IMR-90 (cell line): ENCODE measurements at regions not wholly inside any gene's neighbourhood (a gene's known extent, or its start where the extent isn't known, plus 50 kb on each side); places are given as distances from the start of the nearest gene placed in this dataset.

Experiments used
- ATAC-seq: fragments of 200-7000 bp; cut with Tn5 transposase; 2 replicates; pipeline ENCODE4 v1.9.1; 2020; ENCODE audit warnings: low read depth, mild to moderate bottlenecking, moderate library complexity
- BruUV-seq: library from RNA; stranded (reverse); fragments of 400-500 nt; replicated peaks from 2 replicates; lab custom pipeline; 2021; lab: Mats Ljungman, UMichigan
- CTCF ChIA-PET: fragments of 300-600 bp; formaldehyde crosslinking; extraction: SDS; loops from one replicate; lab custom pipeline; 2021; ENCODE audit warnings: antibody characterized with exemption; lab: Yijun Ruan, JAX
- POLR2A ChIA-PET: fragments of 300-600 bp; sonication (Branson Sonifier 250); formaldehyde crosslinking; loops from one replicate; lab custom pipeline; 2022; ENCODE audit warnings: antibody characterized with exemption; ENCODE audit not compliant: unreplicated experiment; lab: Charles Lee
- DNase-seq: peaks from one replicate; pipeline ENCODE4 v3.0.0; 2013
- H2AFZ ChIP-seq: replicated peaks from 2 replicates; pipeline ENCODE3; 2013; ENCODE audit warnings: low read length, mild to moderate bottlenecking; ENCODE audit not compliant: poor library complexity
- H2AK5ac ChIP-seq: 2 replicates; pipeline ENCODE4 v1.6.1; 2013; ENCODE audit warnings: low read depth, low read length, inconsistent platforms
- H2AK9ac ChIP-seq: replicated peaks from 2 replicates; pipeline ENCODE3; 2013; ENCODE audit warnings: mild to moderate bottlenecking, low read depth, low read length, moderate library complexity; ENCODE audit not compliant: poor library complexity
- H2BK120ac ChIP-seq: 2 replicates; pipeline ENCODE4 v1.6.1; 2013; ENCODE audit warnings: low read depth, low read length, inconsistent platforms
- H2BK15ac ChIP-seq: 3 replicates; pipeline ENCODE4 v1.6.1; 2013; ENCODE audit warnings: low read depth, low read length, inconsistent platforms
- H2BK20ac ChIP-seq: 2 replicates; pipeline ENCODE4 v1.6.1; 2013; ENCODE audit warnings: low read depth, mild to moderate bottlenecking, inconsistent platforms, low read length, moderate library complexity
- H2BK5ac ChIP-seq: 2 replicates; pipeline ENCODE4 v1.6.1; 2013; ENCODE audit warnings: mild to moderate bottlenecking, low read depth, low read length, inconsistent platforms; ENCODE audit not compliant: poor library complexity, severe bottlenecking
- H3K14ac ChIP-seq: replicated peaks from 2 replicates; pipeline ENCODE4 v1.6.1; 2013; ENCODE audit warnings: low read depth, low read length, inconsistent platforms
- H3K18ac ChIP-seq: 2 replicates; pipeline ENCODE4 v1.6.1; 2013; ENCODE audit warnings: low read depth, low read length, control low read depth
- H3K23ac ChIP-seq: 2 replicates; pipeline ENCODE4 v1.6.1; 2013; ENCODE audit warnings: low read depth, low read length, inconsistent platforms
- H3K27ac ChIP-seq: 2 replicates; pipeline ENCODE4 v1.5.1; 2013; ENCODE audit warnings: mild to moderate bottlenecking, control low read depth, low read length; ENCODE audit not compliant: insufficient read depth
- H3K27me3 ChIP-seq: 2 replicates; pipeline ENCODE4 v1.6.1; 2013; ENCODE audit warnings: low read length; ENCODE audit not compliant: control insufficient read depth, insufficient read depth
- H3K36me3 ChIP-seq: 2 replicates; pipeline ENCODE4 v1.6.1; 2013; ENCODE audit warnings: low read length, mixed read lengths; ENCODE audit not compliant: control insufficient read depth, insufficient read depth
- H3K4ac ChIP-seq: 2 replicates; pipeline ENCODE4 v1.6.1; 2013; ENCODE audit warnings: low read depth, low read length, inconsistent platforms
- H3K4me1 ChIP-seq: 2 replicates; pipeline ENCODE4 v1.6.1; 2013; ENCODE audit warnings: low read length, mixed read lengths; ENCODE audit not compliant: control insufficient read depth, insufficient read depth
- H3K4me2 ChIP-seq: 2 replicates; pipeline ENCODE4 v1.6.1; 2013; ENCODE audit warnings: low read depth, mild to moderate bottlenecking, control low read depth, low read length, moderate library complexity
- H3K4me3 ChIP-seq: 2 replicates; pipeline ENCODE4 v1.5.1; 2013; ENCODE audit warnings: low read depth, mild to moderate bottlenecking, control low read depth, low read length, moderate library complexity; ENCODE audit not compliant: insufficient read depth
- H3K56ac ChIP-seq: 2 replicates; pipeline ENCODE4 v1.6.1; 2013; ENCODE audit warnings: low read length, inconsistent platforms; ENCODE audit not compliant: insufficient read depth; ENCODE audit errors: extremely low read depth
- H3K79me1 ChIP-seq, 2 experiments: 2 replicates each; pipeline ENCODE4 v1.6.1; 2013; ENCODE audit warnings: low read length in 2 of 2, inconsistent platforms in 1 of 2, low read depth in 1 of 2
- H3K9ac ChIP-seq: 2 replicates; pipeline ENCODE4 v1.6.1; 2013; ENCODE audit warnings: low read depth, low read length, control low read depth
- H3K9me1 ChIP-seq: 2 replicates; pipeline ENCODE4 v1.6.1; 2013; ENCODE audit warnings: low read length, inconsistent platforms; ENCODE audit not compliant: insufficient read depth
- H3K9me3 ChIP-seq: 2 replicates; pipeline ENCODE4 v1.6.1; 2013; ENCODE audit warnings: low read length; ENCODE audit not compliant: control insufficient read depth, insufficient read depth
- H4K20me1 ChIP-seq: 2 replicates; pipeline ENCODE4 v1.6.1; 2013; ENCODE audit warnings: low read length, inconsistent platforms; ENCODE audit not compliant: insufficient read depth
- H4K5ac ChIP-seq: 2 replicates; pipeline ENCODE4 v1.6.1; 2013; ENCODE audit warnings: mild to moderate bottlenecking, low read depth, low read length, control low read depth
- H4K8ac ChIP-seq, 2 experiments: 2 replicates each; pipeline ENCODE4 v1.6.1; 2013; ENCODE audit warnings: low read depth in 2 of 2, low read length in 2 of 2, control low read depth in 1 of 2, inconsistent platforms in 1 of 2
- H4K91ac ChIP-seq: 2 replicates; pipeline ENCODE4 v1.6.1; 2013; ENCODE audit warnings: low read depth, low read length, inconsistent platforms; ENCODE audit not compliant: insufficient read depth
- FOS ChIP-seq: fragments of 150-350 bp; IDR thresholded peaks from 2 replicates; pipeline ENCODE4 v1.6.1; 2016; ENCODE audit warnings: low read depth, low read length
- MAFK ChIP-seq: IDR thresholded peaks from 2 replicates; pipeline ENCODE4 v1.6.1; 2012; ENCODE audit warnings: low read depth, low read length, improper control_type of control experiment
- MAZ ChIP-seq: IDR thresholded peaks from 2 replicates; pipeline ENCODE4 v1.6.1; 2012; ENCODE audit warnings: low read depth, mild to moderate bottlenecking, low read length, improper control_type of control experiment, moderate library complexity, borderline replicate concordance
- MXI1 ChIP-seq: IDR thresholded peaks from 2 replicates; pipeline ENCODE4 v1.6.1; 2012; ENCODE audit warnings: low read depth, mild to moderate bottlenecking, low read length, moderate library complexity, borderline replicate concordance
- RAD21 ChIP-seq: IDR thresholded peaks from 2 replicates; pipeline ENCODE4 v1.6.1; 2012; ENCODE audit warnings: low read length, improper control_type of control experiment
- RCOR1 ChIP-seq: IDR thresholded peaks from 2 replicates; pipeline ENCODE4 v1.6.1; 2012; ENCODE audit warnings: mild to moderate bottlenecking, low read length, improper control_type of control experiment; ENCODE audit not compliant: insufficient replicate concordance
- SMC3 ChIP-seq: fragments of 150-350 bp; IDR thresholded peaks from 2 replicates; pipeline ENCODE4 v1.6.1; 2016; ENCODE audit warnings: low read depth, mild to moderate bottlenecking, antibody characterized with exemption, low read length, moderate library complexity
- whole genome bisulfite sequencing, 2 experiments: methylation state at CpG; one replicate each; pipeline versions ENCODE4 v1.1.5 to v1.1.7; 2013; ENCODE audit warnings: missing lambda C conversion rate in 2 of 2; ENCODE audit not compliant: insufficient read length in 1 of 2; ENCODE audit errors: extremely low coverage in 2 of 2; 5-methylcytosine and 5-hydroxymethylcytosine counted together
- dilution Hi-C: fragments of 300-500 bp; cut with HindIII; formaldehyde crosslinking; loops from one replicate; pipeline ENCODE4 v1.14.3; 2018; ENCODE audit warnings: low sequenced_read_pairs; ENCODE audit not compliant: unreplicated experiment
- in situ Hi-C: fragments of 300-500 bp; cut with MboI; formaldehyde crosslinking; loops from 3 replicates; pipeline ENCODE4 v1.14.3; 2019; ENCODE audit warnings: low sequenced_read_pairs, inconsistent platforms, mixed read lengths
- intact Hi-C: fragments of 100-400 bp; cut with micrococcal nuclease; formaldehyde crosslinking; loops from 2 replicates; pipeline ENCODE4 v1.10.0; 2022
- TF ChIP-seq, protein P1 (sequence below): conservative IDR thresholded peaks from 2 replicates; pipeline ENCODE4 v1.5.1; 2012; ENCODE audit warnings: mild to moderate bottlenecking, low read depth, low read length, improper control_type of control experiment

DNA sequence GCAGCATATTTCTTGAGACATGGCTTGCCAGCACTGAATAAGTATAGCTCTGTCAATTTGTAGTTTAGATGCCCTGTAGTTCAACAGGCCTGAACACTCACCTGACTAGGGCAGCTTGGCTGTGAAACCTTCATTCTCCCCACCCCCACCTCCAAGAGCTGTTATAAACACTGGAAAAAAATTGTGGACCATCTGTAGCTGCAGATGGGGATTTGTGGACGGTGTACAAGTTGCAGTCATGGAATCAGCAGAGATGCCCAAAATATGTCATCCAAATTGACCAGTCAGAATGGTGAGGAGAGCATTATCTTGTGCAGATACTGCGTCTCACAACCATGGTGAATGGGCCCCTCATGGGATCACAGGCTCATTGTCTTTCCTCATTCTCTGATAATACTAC lies 76.2 kb upstream of the PAQR3 start:
- no peak overlapping the region for H3K4me3 ChIP-seq
- no peak for DNase-seq
- no TSS peak for BruUV-seq
- H4K91ac ChIP-seq, result no peak overlapping the region
- dilution Hi-C loops (no loop called here), intact Hi-C loops (no loop called here), in situ Hi-C loops (no loop called here)
- no peak overlapping the region for H2AK9ac ChIP-seq
- no peak overlapping the region for H4K5ac ChIP-seq
- no peak overlapping the region for H3K27ac ChIP-seq
- TF ChIP-seq FOS, result no peak
- no peak for TF ChIP-seq MAZ
- no peak for TF ChIP-seq RCOR1
- no peak for TF ChIP-seq MAFK
- TF ChIP-seq, protein P1, sequence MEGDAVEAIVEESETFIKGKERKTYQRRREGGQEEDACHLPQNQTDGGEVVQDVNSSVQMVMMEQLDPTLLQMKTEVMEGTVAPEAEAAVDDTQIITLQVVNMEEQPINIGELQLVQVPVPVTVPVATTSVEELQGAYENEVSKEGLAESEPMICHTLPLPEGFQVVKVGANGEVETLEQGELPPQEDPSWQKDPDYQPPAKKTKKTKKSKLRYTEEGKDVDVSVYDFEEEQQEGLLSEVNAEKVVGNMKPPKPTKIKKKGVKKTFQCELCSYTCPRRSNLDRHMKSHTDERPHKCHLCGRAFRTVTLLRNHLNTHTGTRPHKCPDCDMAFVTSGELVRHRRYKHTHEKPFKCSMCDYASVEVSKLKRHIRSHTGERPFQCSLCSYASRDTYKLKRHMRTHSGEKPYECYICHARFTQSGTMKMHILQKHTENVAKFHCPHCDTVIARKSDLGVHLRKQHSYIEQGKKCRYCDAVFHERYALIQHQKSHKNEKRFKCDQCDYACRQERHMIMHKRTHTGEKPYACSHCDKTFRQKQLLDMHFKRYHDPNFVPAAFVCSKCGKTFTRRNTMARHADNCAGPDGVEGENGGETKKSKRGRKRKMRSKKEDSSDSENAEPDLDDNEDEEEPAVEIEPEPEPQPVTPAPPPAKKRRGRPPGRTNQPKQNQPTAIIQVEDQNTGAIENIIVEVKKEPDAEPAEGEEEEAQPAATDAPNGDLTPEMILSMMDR, result no peak
- no peak for TF ChIP-seq SMC3
- no peak for TF ChIP-seq RAD21
- TF ChIP-seq MXI1, result no peak
- H3K79me1 ChIP-seq, result no peaks in the 10 kb centered on the region
- no peaks in the 10 kb centered on the region for H3K36me3 ChIP-seq
- H3K9me1 ChIP-seq, result no peaks in the 10 kb centered on the region
- no peak overlapping the region for H2BK15ac ChIP-seq
- H2AFZ ChIP-seq, result no peak overlapping the region
- H4K8ac ChIP-seq, result no peak overlapping the region
- WGBS, 2 experiments, result no CpG with 5 or more reads among the region's 2 CpGs
- no peaks in the 10 kb centered on the region for H4K20me1 ChIP-seq
- H2BK20ac ChIP-seq, result no peak overlapping the region
- H2BK5ac ChIP-seq, result no peak overlapping the region
- no peak overlapping the region for H2BK120ac ChIP-seq
- POLR2A ChIA-PET, result no interaction called here
- no peak overlapping the region for H3K18ac ChIP-seq
- no peak overlapping the region for H3K23ac ChIP-seq
- CTCF ChIA-PET, result no interaction called here
- H2AK5ac ChIP-seq, result no peak overlapping the region
- H3K9me3 ChIP-seq, result no peaks in the 10 kb centered on the region
- ATAC-seq, result no peak
- H3K14ac ChIP-seq, result no peak overlapping the region
- no peak overlapping the region for H3K9ac ChIP-seq
- no peak overlapping the region for H3K4ac ChIP-seq
- H3K4me2 ChIP-seq, result no peak overlapping the region
- H3K56ac ChIP-seq, result no peak overlapping the region
- no peaks in the 10 kb centered on the region for H3K27me3 ChIP-seq
- H3K4me1 ChIP-seq, result no peaks in the 10 kb centered on the region
